ENCODE measurements at regions not wholly inside any gene's neighbourhood (a gene's known extent, or its start where the extent isn't known, plus 50 kb on each side); places are given as distances from the start of the nearest gene placed in this dataset.

DNA sequence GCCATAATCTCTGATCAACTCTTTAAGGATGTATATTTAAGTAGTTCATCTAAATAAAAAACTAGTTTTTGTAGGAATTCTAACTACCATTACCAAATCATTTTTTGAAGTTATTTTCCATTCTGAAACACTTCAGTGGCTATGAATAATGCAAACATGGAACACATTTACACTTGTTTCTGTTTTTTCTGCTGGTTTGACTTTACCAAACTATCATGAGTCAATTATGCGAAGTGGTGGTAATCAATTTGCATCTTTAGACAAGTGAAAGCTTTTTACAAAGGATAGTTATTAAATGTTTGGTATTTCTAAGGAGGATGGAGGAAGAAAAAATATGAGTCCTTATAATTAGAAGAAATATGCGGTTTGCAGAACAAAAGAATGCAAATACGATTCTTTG is 202.0 kb upstream of the MMADHC start:
- TF ChIP-seq CTCF (optimal IDR thresholded peaks at IDR 0.05 in 1 of 3, IDR thresholded peaks at IDR 0.05 in 1 of 3, conservative IDR thresholded peaks at IDR 0.05 in 1 of 3; ENCODE audit: extremely low read depth in 1 of 3, insufficient read depth in 2 of 3, low read length in 3 of 3), result no peak
- no peak for TF ChIP-seq EZH2 (IDR thresholded peaks at IDR 0.05; ENCODE audit: low read length)

Measured in keratinocyte (primary cell).